GM23338 (cell line): ENCODE measurements at regions not wholly inside any gene's neighbourhood (a gene's known extent, or its start where the extent isn't known, plus 50 kb on each side); places are given as distances from the start of the nearest gene placed in this dataset.

Experiments
- ATAC-seq: fragments of 200-7000 bp; cut with Tn5 transposase; 3 replicates; pipeline ENCODE4 v1.9.1; 2020
- DNase-seq: peaks from one replicate; pipeline ENCODE4 v3.0.0-alpha.2; 2015; ENCODE audit warnings: low spot score
- H2AFZ ChIP-seq: fragments of 200-600 bp; sonication (generic); 2 replicates; pipeline ENCODE4 v1.8.0; 2016; ENCODE audit warnings: antibody characterized with exemption, mild to moderate bottlenecking, moderate library complexity
- H3F3A ChIP-seq: fragments of 200-600 bp; sonication (generic); replicated peaks from 2 replicates; pipeline ENCODE4 v1.8.0; 2017; ENCODE audit warnings: antibody characterized with exemption, mixed run types, low read depth
- H3K27ac ChIP-seq: fragments of 200-600 bp; sonication (generic); 2 replicates; pipeline ENCODE4 v1.6.1; 2016; ENCODE audit warnings: low read depth
- H3K27me3 ChIP-seq: fragments of 200-600 bp; sonication (generic); 2 replicates; pipeline ENCODE4 v1.8.0; 2016; ENCODE audit warnings: mild to moderate bottlenecking, mixed run types, moderate library complexity; ENCODE audit not compliant: insufficient read depth
- H3K36me3 ChIP-seq: fragments of 200-600 bp; sonication (generic); 2 replicates; pipeline ENCODE4 v1.8.0; 2016; ENCODE audit warnings: mild to moderate bottlenecking; ENCODE audit not compliant: insufficient read depth
- H3K4me1 ChIP-seq: fragments of 200-600 bp; sonication (generic); 2 replicates; pipeline ENCODE4 v1.8.0; 2016; ENCODE audit warnings: mild to moderate bottlenecking, moderate library complexity; ENCODE audit not compliant: insufficient read depth
- H3K4me2 ChIP-seq: fragments of 200-600 bp; sonication (generic); 2 replicates; pipeline ENCODE4 v1.7.1; 2017; ENCODE audit warnings: mixed run types
- H3K4me3 ChIP-seq: fragments of 200-600 bp; sonication (generic); 2 replicates; pipeline ENCODE4 v1.6.1; 2016; ENCODE audit warnings: mixed run types
- H3K79me2 ChIP-seq: fragments of 200-600 bp; sonication (generic); replicated peaks from 2 replicates; pipeline ENCODE4 v1.8.0; 2017; ENCODE audit warnings: mild to moderate bottlenecking; ENCODE audit not compliant: insufficient read depth
- H3K9me2 ChIP-seq: fragments of 200-600 bp; sonication (generic); 2 replicates; pipeline ENCODE4 v1.8.0; 2017; ENCODE audit not compliant: insufficient read depth
- H4K20me1 ChIP-seq: fragments of 200-600 bp; sonication (generic); replicated peaks from 2 replicates; pipeline ENCODE4 v1.8.0; 2017; ENCODE audit warnings: mild to moderate bottlenecking; ENCODE audit not compliant: insufficient read depth
- H3K27ac Mint-ChIP-seq: 2 replicates; pipeline ENCODE4 v1.8.0; 2020; ENCODE audit warnings: inconsistent platforms, mild to moderate bottlenecking, moderate library complexity, mixed read lengths
- H3K27me3 Mint-ChIP-seq: 3 replicates; pipeline ENCODE4 v1.8.0; 2022; ENCODE audit warnings: low read depth, mild to moderate bottlenecking, moderate library complexity, mixed read lengths, inconsistent platforms; ENCODE audit not compliant: insufficient read depth, poor library complexity
- H3K36me3 Mint-ChIP-seq: 3 replicates; pipeline ENCODE4 v1.8.0; 2021; ENCODE audit warnings: low read depth, mild to moderate bottlenecking, inconsistent platforms, moderate library complexity, mixed read lengths
- H3K4me1 Mint-ChIP-seq: 3 replicates; pipeline ENCODE4 v1.8.0; 2020; ENCODE audit warnings: mild to moderate bottlenecking, inconsistent platforms, mixed read lengths
- H3K4me3 Mint-ChIP-seq: 3 replicates; pipeline ENCODE4 v1.8.0; 2021; ENCODE audit warnings: moderate library complexity, mild to moderate bottlenecking, inconsistent platforms, mixed read lengths
- H3K9me3 Mint-ChIP-seq: 3 replicates; pipeline ENCODE4 v1.8.0; 2020; ENCODE audit warnings: moderate library complexity, mild to moderate bottlenecking, inconsistent platforms, mixed read lengths
- CREB1 ChIP-seq: fragments of 250-450 bp; sonication (Bioruptor Pico); IDR thresholded peaks from 2 replicates; pipeline ENCODE4 v1.5.0; 2020; ENCODE audit warnings: low read depth, mild to moderate bottlenecking, moderate library complexity
- CTCF ChIP-seq, 2 experiments: fragments of 200-600 bp in 1 of 2; sonication (generic) in 1 of 2; conservative IDR thresholded peaks; 2 replicates each; pipeline versions ENCODE4 v1.5.1 to v1.6.1; 2016 to 2017; ENCODE audit warnings: antibody characterized with exemption in 2 of 2, low read depth in 2 of 2, mild to moderate bottlenecking in 2 of 2, moderate library complexity in 1 of 2
- EZH2 ChIP-seq: fragments of 200-600 bp; sonication (generic); IDR thresholded peaks from one replicate; pipeline ENCODE4 v1.8.0; 2017; ENCODE audit warnings: antibody characterized with exemption, mild to moderate bottlenecking, low read depth; ENCODE audit not compliant: unreplicated experiment
- EZH2phosphoT487 ChIP-seq: fragments of 200-600 bp; sonication (generic); IDR thresholded peaks from one replicate; pipeline ENCODE4 v1.8.1; 2018; ENCODE audit warnings: antibody characterized with exemption; ENCODE audit not compliant: unreplicated experiment
- JUNB ChIP-seq: IDR thresholded peaks from one replicate; pipeline ENCODE4 v1.6.1; 2016; ENCODE audit warnings: antibody characterized with exemption; ENCODE audit not compliant: unreplicated experiment
- NANOG ChIP-seq: IDR thresholded peaks from 2 replicates; pipeline ENCODE4 v1.6.1; 2016; ENCODE audit warnings: antibody characterized with exemption, borderline replicate concordance
- POLR2AphosphoS5 ChIP-seq: IDR thresholded peaks from 2 replicates; pipeline ENCODE4 v1.6.1; 2016; ENCODE audit warnings: antibody characterized with exemption, low read depth
- STAT1 ChIP-seq: IDR thresholded peaks from one replicate; pipeline ENCODE4 v1.6.1; 2016; ENCODE audit warnings: antibody characterized with exemption; ENCODE audit not compliant: unreplicated experiment
- ZNF114 ChIP-seq: fragments of 250-450 bp; sonication (Bioruptor Pico); IDR thresholded peaks from 2 replicates; pipeline ENCODE4 v1.5.0; 2020; ENCODE audit warnings: mild to moderate bottlenecking, moderate library complexity
- ZNF331 ChIP-seq: fragments of 250-450 bp; sonication (Bioruptor Pico); IDR thresholded peaks from 2 replicates; pipeline ENCODE4 v1.5.0; 2020; ENCODE audit warnings: low read depth, mild to moderate bottlenecking, moderate library complexity

- TF ChIP-seq CTCF (conservative IDR thresholded peaks at IDR 0.05; ENCODE audit: low read depth in 2 of 2) (no peak), STAT1 (no peak), NANOG (no peak), EZH2phosphoT487 (no peak)
Measured at GRCh38 chr4:36919721-36920120, 324.8 kb upstream of the NWD2 start (continued).

GRCh38 chr4:36921476-36922216 lies 322.9 kb upstream of the NWD2 start:
- no peaks in the 10 kb centered on the region for H3K27me3 ChIP-seq
- H4K20me1 ChIP-seq: no peaks in the 10 kb centered on the region
- no peaks in the 10 kb centered on the region for H3K27me3 Mint-ChIP-seq
- no peak overlapping the region for H3K4me2 ChIP-seq
- no peaks in the 10 kb centered on the region for H3K36me3 Mint-ChIP-seq
- DNase-seq: no peak
- H3K9me3 Mint-ChIP-seq: no peaks in the 10 kb centered on the region
- H3K4me3 ChIP-seq: no peak overlapping the region
- H3K4me1 Mint-ChIP-seq: peaks cover 6% of the 10 kb centered on the region; the same call in 2 of the 3 replicates
- H3K79me2 ChIP-seq: no peaks in the 10 kb centered on the region
- peaks cover 5% of the 10 kb centered on the region; the same call in 1 of the 2 replicates for H3K9me2 ChIP-seq
- no peak for ATAC-seq
- no peaks in the 10 kb centered on the region for H3K36me3 ChIP-seq
- no peaks in the 10 kb centered on the region for H3F3A ChIP-seq
- no peak overlapping the region for H3K27ac ChIP-seq
- peaks cover 6% of the 10 kb centered on the region; the same call in 1 of the 2 replicates for H3K4me1 ChIP-seq
- TF ChIP-seq CREB1 (CRISPR knock-in tag): no peak
- H3K4me3 Mint-ChIP-seq: no peak overlapping the region
- H2AFZ ChIP-seq: no peak overlapping the region
- no peak overlapping the region for H3K27ac Mint-ChIP-seq

- Histone ChIP-seq H4K20me1 (no peaks in the 10 kb centered on the region), H3K79me2 (no peaks in the 10 kb centered on the region), H3F3A (no peaks in the 10 kb centered on the region), H3K27ac (no peak overlapping the region), H3K4me3 (no peak overlapping the region), H2AFZ (no peak overlapping the region), H3K4me2 (no peak overlapping the region), H3K36me3 (no peaks in the 10 kb centered on the region), H3K9me2 (peaks cover 4% of the 10 kb centered on the region; the same call in 1 of the 2 replicates), H3K4me1 (no peaks in the 10 kb centered on the region), H3K27me3 (no peaks in the 10 kb centered on the region)
- TF ChIP-seq ZNF331 (CRISPR knock-in tag) (no peak), JUNB (no peak), STAT1 (no peak), CREB1 (CRISPR knock-in tag) (no peak), EZH2 (no peak), EZH2phosphoT487 (no peak), ZNF114 (CRISPR knock-in tag) (no peak), POLR2AphosphoS5 (no peak), CTCF (conservative IDR thresholded peaks at IDR 0.05; ENCODE audit: low read depth in 2 of 2) (no peak)
- no peak for ATAC-seq
- no peaks in the 10 kb centered on the region for H3K36me3 Mint-ChIP-seq
- H3K4me3 Mint-ChIP-seq: no peak overlapping the region
- H3K9me3 Mint-ChIP-seq: peaks cover 6% of the 10 kb centered on the region; the same call in 2 of the 3 replicates
- H3K27me3 Mint-ChIP-seq: no peaks in the 10 kb centered on the region
- H3K27ac Mint-ChIP-seq: no peak overlapping the region
- H3K4me1 Mint-ChIP-seq: no peaks in the 10 kb centered on the region
- DNase-seq: no peak
Measured at GRCh38 chr4:36930562-36931111, 313.9 kb upstream of the NWD2 start.
